ENCODE measurements at regions not wholly inside any gene's neighbourhood (a gene's known extent, or its start where the extent isn't known, plus 50 kb on each side); places are given as distances from the start of the nearest gene placed in this dataset.
A peak's percentile ranks its signal among the peaks of the same experiment; 100 is the strongest.
"Not testable (repeated sequence)": the region's sequence is repeated elsewhere in the genome, so short reads cannot be mapped to it uniquely, and the experiment has no call there.

DNA sequence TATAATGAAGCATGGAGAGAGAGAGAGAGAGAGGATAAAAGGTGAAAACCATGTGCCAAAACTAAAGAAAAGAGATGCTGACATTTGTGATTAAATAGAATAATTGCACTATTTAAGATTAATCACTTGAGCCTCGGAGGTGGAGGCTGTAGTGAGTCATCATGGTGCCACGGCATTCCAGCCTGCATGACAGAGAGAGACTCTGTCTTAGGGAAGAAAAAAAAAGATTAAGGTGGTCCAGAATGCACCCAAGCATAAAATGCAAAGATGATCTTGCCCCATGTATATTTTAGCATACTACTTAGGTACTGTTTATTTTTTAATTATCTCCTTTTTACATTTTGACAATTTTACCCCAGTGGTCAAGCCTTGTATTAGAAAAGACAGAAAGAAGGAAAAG is 742.5 kb downstream of the SPATA31A1 start:
- DNase-seq, result not testable (repeated sequence)

DNA sequence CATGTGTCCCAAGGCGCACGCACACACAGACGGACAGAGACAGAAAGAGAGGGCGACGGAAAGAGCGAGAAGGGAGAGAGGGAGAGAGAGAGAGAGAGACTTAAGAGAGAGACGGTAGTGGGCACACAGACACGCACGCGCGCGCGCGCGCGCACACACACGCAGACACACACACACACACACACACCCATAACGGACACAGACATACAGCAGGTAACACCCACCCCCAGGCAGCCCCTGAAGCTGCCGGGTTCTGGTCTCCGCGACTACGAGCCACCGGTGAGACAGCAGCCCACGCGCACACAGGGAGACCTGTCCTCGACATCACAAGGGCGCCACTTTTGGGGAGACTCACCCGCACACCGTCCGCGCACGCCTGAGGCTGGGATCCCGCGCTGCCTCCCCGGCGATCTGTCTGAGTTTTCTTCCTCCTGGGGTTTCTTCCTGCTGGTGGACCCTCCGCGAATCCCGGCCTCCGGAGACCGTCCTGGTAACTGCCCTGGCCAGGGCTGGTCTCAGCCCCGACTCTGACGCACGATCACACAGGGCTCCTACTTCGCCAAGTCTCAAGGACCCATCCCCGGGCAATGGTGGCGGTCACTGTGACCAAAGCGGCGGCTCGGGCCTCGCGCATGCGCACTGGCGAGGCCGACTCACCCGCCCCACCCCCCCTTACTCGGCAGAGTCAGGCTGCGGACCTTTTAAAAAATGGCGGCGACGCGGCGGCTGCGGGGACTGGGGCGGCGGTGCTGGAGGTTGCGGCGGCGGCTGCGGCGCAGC is 750.7 kb downstream of the SPATA31A1 start:
- DNase-seq, result peak; percentile 26

DNA sequence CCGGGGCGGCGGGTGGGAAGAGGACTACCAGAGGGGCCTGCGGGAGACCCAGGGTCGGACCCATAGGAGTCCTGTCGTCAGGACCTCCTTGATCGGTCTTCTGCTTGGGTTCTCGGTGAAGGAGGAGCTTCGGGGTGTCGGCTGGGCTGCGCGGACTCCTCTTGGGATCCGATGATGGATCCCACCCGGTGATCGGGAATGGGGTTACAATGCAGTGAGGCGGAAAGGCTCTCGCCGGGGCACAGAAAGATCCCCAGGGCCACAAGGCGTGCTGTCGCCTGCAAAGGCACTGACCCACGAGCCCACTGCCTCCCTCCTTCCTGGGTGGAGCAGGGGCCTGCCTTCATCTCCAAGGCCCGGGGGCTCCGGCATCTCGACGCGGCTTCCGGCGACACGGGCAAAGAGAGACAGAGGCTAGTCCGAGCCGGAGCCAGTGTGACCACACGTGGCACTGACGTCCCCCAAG is 751.3 kb downstream of the SPATA31A1 start:
- DNase-seq, result not testable (repeated sequence)

DNA sequence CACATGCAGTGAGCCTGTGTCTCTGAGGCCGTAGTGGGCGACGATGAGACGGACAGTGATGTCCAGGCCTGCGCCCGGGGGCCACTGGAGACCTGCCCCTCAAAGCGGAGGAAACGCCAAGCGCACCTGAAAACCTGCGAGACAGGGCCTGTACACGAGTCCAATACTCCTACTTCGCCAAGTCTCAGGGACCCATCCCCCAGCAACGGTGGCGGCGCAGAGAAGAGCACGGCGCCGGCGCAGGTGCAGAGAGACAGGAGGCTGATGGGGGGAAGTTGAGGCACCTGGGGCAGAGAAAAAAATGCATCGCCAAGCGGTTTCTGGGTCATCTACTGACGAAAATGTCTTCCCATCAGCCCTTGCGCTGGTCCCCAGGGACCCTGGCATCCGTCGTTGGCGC is 751.8 kb downstream of the SPATA31A1 start:
- not testable (repeated sequence) for DNase-seq

DNA sequence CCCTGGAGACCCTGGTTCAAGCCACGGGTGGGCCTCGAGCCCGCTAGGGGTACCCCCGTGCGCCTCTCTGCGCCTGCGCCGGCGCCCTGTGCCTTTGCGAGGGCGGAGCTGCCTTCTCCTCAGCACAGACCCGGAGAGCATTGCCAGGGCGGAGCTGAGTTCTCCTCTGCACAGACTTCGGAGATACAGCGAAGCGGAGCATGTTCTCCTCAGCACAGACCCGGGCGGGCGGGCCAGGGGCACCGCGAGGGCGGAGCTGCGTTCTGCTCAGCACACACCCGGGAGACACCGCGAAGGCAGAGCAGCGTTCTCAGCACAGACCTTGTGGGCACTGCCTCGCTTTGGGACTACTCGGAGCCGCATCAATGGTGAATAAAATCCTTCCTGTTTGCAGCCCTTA is 753.0 kb downstream of the SPATA31A1 start:
- not testable (repeated sequence) for DNase-seq

DNA sequence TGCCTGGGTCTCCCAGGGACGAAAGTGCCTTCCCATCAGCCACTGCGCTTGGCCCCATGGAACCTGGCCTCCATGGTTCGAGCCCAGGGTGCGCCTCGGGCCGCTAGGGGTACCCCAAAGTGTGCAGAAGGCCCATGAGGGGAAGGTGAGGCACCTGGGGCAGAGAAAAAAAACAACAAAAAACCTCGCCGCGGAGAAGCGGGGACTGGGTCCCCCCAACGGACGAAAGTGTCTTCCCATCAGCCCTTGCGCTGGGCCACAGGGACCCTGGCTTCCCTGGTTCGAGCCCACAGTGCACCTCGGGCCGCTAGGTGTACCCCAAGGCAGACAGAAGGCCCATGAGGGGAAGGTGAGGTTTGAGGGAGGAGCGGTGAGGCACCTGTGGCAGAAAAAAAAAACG is 755.3 kb downstream of the SPATA31A1 start:
- DNase-seq, result not testable (repeated sequence)

DNA sequence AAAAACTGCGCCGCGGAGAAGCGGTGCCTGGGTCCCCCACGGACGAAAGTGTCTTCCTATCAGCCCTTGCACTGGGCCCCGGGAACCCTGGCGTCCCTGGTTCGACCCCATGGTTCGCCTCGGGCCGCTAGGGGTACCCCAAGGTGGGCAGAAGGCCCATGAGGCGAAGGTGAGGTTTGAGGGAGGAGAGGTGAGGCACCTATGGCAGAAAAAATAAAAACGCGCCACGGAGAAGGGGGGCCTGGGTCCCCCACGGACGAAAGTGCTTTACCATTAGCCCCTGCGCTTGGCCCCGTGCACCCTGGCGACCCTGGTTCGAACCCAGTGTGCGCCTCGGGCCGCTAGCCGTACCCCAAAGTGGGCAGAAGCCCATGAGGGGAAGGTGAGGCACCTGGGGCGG is 756.1 kb downstream of the SPATA31A1 start:
- not testable (repeated sequence) for DNase-seq

DNA sequence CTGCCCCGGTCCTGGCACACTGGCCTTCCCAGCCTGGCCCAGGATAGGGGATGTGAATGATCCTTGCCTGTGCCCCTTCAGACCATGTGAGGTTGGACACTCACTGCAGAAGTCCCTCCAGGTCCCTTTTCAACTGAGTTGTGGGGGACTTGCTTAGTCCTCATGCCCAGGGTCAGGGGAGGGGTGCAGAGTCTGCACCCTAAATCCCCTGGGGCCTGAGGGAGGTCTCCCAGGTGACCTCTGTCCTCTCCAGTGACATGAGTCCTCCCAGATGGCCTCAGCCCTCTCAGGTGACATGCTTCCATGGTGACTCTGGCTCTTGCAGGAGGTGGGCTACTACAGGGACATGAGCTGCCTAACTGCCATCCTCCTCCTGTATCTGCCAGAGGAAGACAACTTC is 775.1 kb downstream of the SPATA31A1 start:
- DNase-seq, result not testable (repeated sequence)

DNA sequence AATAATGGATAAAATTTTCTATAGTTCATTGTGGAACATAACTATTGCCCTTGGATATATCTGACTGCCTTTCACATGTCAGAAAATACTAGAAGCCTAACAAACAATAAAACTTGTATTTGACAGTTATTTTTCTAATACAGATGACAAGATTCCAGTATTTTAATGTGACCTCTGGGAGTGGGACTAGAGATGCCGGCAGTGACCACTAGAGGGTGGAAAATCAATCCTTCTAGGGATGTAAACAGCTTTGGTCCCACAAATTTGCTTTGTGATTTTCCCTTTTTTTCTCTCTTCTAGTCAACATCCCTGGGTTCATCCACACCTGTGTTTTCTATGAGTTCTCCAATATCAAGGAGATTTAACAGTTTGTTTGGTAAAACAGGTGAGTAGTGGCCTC is 813.7 kb downstream of the SPATA31A1 start:
- DNase-seq, result not testable (repeated sequence)

DNA sequence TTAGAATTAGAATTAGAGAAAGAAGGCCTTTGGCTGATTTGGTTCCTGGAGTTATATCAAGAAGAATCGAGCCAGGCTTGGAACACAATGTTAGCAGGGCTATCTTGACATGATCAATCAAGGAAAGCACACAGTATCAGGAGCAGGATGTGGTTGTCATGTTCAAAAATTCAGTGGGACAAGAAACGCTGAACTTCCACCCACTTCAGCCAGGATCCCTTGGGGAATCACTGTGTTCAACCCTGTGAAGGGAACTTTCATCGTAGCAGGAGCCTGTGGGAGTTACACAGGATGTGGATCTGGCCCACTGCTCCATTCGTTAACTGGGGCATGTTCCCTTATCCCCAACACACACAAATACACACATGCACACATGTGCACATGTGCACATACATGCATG is 817.8 kb downstream of the SPATA31A1 start:
- DNase-seq, result not testable (repeated sequence)

DNA sequence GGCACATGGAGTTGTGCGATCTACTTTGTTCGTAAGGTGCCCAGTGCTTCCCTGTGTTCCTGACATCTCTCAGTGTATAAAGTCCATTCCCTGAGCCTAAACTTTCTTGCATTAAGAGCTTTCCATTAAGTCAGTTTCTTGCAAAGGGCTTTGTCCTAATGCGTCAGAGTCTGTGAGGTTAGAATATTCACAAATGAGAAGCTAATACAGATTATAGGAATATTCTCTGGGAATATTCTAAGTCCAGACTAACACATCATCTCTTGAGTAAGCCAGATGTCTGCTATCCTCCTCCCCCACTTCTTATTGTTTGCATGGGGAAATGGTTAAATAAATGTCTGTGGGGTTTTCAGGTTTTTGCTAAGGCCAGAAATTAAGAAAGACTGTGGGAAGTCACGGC is 818.6 kb downstream of the SPATA31A1 start:
- DNase-seq, result not testable (repeated sequence)

DNA sequence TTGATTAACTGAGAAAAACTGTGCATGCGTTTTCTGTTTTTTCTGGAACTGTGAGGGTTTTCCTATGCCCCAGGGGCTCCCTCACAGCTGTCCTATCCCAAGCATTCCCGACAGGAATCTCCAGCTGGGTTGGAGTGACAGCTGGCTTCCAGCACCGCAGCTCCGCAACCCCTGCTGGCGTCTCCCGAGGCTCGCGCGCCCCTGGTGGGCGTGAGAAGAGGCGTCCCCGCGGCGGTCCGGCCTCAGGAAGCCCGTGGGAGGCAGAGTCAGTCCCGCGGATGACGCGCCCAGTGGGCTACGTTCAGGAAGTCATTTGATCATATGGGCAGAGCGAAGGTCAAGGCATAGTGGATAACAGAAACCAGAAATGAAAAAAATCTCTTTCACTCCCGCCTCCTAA is 821.9 kb downstream of the SPATA31A1 start:
- DNase-seq, result not testable (repeated sequence)

DNA sequence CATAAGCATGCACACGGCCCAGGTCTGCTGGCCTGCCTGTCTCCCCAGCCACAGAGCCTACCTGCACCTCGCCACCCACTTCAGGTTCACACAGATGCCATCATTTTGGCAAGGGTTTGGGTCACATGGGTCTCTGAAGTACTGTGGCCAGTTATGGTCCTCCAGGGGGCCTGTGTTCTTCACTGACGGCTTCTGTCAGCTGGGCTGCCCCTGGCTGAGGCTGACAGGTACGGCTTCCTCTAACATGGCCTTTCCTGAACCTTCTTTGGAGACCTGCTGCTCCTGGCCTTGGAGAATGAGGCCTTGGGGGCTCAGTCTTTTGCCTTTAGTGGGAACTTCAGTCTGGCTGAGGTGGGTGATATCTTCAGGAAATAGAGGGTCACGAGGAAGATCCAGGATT is 835.9 kb downstream of the SPATA31A1 start:
- not testable (repeated sequence) for DNase-seq

DNA sequence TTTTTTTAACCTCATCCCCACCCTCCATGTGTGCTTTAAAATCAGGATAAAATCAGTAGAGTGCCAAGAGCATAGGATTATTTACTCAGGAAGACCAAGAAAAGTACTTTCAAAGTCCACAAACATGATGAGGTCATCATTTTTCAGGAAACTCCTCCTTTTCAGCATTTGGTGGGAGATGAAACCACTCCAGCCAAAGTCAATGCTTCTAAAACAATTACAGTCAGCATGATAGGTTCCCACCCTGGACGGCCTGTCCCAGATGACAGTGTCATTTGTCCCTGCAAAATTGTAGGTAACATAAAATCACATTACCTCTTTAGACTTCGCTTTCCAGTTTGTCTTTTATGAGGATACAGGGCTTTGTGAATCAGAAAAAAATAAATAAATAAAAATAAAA is 836.7 kb downstream of the SPATA31A1 start:
- DNase-seq, result not testable (repeated sequence)

DNA sequence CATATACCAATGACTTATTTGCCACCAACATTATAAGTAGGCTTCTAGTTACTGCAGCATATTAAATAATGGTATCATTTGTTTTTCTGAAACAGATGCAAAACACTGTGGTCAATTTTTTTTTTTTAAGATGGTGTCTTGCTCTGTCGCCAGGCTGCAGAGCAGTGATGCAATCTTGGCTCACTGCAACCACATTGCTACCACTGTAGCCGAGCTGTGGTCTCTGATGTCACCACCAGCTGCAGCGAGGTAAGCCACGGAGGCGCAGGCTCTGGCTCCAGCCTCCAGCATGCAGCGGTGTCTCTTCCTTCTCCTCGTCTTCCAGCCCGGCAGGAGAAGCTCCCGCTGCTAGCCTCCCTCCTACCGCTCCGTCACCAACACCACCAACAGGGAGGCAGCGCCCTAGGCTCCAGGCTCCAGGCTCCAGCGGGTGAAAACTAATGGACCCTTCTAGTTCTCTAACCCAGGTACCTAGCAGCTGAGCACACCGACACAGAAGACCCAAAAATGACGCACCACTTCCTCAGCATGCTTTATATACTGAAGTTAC is 840.8 kb downstream of the SPATA31A1 start:
- DNase-seq, result peak; percentile 5

DNA sequence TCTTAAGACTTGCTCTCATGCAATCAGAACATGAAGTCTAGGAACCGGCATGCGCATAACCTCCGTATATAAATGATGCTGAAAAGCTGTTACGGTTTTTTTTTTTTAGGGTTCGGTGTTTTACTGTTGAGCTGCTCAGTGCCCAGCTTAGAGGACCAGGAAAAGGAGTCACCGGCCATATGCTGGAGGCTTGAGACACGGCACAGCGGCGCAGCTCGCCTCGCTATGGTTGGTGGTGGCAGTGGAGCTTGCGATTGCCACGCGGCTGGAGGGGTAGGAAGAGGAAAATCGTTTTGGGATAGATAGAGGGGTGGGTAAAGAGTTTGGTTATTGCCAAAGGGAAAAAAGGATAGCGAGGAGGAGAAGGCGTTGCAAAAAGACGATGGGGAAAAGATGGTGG is 841.3 kb downstream of the SPATA31A1 start:
- not testable (repeated sequence) for DNase-seq

DNA sequence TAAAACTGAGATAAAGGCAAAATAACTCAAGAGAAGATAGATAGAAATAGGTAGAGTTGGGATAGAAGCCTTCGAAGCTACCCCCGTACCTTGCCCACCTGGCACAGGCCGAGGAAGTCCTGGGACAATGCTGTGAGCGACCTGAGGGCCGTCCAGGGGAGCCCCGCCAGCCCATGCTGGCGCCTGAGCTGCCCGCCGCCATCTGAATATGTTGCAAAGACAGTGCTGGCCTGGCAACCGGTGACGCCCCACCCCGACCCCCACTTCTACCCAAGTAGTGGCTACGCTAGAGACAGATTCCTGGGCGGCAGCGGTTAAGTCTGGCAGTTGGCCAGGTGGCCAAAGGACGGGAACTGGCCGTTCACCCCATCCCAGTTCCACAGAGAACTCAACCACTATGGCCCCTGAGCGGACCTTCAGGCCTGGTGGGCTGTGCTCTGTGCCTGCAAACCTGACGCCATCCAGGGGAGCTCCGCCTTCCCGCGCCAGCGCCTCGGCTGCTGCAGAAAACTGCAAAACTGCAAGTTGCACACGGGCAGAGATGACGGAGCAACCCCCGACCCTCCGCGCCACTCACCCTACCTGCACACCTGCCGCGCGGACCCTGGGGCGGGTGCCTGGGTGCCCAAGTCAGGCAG is 866.2 kb downstream of the SPATA31A1 start:
- DNase-seq, result not testable (repeated sequence)

DNA sequence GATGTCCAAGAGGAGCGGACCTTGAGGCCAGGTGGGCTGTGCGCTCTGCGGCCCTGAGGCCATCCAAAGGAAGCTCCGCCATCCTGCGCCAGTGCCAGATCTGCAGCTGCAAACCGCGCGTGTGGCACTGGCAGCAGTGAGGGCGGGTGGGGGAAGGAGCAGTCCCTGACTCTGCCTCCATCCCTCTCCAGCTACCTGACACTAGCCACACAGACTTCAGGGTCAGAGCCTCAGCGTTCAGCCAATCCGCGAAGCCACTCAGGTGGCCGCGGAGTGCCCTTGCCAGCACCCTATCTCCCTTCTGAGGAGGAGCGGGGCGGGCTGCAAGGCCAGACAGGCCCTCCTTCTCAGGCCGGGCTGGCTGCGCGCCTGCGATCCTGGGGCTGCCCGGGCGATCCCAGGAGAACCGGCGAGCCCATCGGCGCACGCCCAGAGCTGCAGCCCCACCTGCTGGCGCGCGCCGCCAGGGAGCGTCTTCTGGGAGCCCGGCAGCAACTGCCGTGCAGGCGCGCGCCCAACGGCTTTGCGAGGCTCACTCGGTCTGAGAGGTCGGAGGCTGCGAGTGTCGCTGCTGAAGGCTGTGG is 867.2 kb downstream of the SPATA31A1 start:
- not testable (repeated sequence) for DNase-seq

DNA sequence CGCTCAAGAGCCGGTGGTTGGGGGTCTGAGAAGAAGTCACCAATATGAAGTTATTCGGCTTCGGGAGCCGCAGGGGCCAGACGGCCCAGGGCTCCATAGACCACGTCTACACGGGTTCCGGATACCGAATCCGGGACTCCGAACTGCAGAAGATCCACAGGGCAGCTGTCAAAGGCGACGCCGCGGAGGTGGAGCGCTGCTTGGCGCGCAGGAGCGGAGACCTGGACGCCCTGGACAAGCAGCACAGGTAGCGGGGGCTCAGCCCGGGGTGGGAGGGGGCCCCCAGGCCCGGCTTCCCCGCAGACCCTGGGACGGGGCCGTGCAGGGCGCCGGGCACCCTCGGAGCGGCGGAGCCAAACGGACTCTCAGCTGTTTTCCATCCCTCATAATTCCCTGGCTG is 867.9 kb downstream of the SPATA31A1 start:
- DNase-seq, result not testable (repeated sequence)

Measured in activated CD4-positive, alpha-beta T cell treated with anti-CD3 and anti-CD28 coated beads, Interleukin-2, Interleukin-6, amounts not matched to agents 100 ng/mL and 50 ng/mL, durations not matched to agents 16 hours and 8 hours (primary cell).